Suppressor macrophage treated with lipopolysaccharide for 1 hour (primary cell): ENCODE measurements at regions not wholly inside any gene's neighbourhood (a gene's known extent, or its start where the extent isn't known, plus 50 kb on each side); places are given as distances from the start of the nearest gene placed in this dataset.

Source experiments
- DNase-seq, 3 donors: peaks; one replicate each; pipeline ENCODE4 v3.0.0-alpha.2; 2020 to 2022

DNA sequence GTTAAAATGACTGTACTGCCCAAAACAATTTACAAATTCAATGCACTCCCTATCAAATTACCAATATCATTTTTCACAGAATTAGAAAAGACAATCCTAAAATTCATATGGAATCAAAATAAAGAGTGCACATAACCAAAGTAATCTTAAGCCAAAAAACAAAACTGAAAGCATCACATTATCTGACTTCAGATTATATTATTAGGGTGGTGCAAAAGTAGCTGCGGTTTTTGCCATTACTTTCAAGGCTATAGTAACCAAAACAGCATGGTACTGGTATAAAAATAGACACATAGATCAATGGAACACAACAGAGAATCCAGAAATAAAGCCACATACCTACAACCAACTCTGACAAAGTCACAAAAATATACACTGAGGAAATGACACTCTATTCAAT is 396.6 kb downstream of the EIPR1 start:
- no peak for DNase-seq

DNA sequence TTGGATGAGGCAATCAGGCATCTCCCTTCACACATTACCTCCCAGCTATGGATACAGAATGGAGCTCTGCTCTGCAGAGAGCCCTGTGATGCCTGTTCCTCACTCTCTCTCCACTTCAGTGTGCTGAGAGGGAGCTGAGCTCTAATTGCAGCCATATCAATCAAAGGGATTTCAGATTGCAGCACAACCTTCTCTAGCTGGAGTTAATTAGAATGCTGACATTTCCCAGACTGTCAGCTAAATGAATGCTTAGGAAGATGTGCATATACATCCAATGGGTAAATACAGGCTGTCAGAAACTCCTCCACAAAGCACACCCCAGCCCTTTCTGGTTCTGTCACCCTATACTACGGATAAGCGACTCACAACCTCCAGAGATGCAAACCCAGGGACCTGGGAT is 402.6 kb downstream of the EIPR1 start:
- DNase-seq = no peak

DNA sequence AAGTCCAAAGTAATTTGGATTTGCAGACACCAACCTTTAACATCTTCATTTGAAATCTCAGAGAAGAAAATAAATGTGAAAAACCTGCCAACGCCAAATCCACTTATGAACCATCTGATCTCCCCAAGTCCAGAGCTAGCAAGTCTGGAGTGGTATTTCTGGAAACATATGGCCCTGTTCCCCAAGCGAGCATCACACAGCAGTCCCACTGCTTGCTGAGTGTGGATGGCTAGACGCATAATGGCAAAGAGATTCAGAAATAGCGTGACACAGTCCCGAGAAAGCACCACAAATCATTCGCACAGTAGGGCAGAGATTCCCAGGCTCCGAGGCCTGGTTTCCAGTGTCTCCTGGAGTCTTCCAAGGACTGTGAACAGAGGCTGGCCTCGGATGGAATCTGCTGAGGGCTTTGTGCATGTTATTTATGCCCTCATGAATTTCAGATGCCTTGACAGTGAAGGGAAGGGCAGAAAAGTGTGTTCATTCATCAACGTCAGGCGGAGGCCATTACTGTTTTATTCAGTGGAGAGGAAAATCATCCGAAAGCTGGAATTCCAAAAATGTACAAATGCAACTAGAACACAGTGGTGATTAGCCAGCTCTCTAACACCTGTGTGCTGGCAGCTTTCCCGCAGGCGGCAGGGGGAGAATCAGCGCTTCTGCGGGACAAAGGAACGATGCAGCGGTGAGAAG is 417.0 kb downstream of the EIPR1 start:
- no peak for DNase-seq

DNA sequence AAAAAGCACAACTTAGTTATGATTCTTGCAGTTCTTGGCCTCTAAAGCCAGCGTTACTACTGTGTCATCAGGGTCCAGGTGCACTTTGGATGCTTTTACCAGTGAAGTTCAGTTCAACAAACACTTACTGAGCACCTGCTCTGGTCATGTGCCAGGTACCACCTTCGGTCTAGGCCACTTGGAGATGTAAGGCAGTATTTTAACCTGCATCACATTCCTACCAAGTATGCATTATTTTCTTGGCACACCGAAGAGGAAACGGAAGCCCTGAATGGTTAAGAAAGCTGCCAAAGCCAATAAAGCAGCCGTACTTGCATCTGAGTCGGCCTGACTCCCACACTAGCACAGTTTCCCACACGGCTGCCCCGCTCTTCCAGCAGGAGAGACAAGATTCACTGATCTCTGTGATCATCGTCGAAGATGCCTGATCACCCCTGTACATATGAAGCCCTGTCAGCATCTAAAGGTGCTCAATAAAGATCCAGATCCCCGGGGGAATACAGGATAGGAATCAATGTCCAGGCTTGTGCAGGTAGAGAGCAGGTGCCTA is 427.1 kb downstream of the EIPR1 start:
- no peak for DNase-seq

DNA sequence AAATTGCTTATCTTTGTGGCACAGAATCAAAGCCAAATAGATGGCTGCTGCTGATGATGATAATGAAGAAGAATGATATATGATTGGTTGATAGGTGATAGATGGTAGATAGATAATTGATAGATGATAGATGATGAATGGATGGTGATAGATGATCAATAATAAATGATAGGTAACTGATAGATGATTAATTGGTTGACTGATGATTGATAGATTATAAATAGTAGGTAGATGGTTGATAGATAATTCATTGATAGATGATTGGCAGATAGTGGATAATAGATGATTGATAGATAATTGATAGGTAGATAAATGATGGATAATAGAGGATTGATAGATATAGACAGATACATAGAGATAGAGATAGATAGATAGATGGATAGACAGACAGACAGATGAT is 430.2 kb downstream of the EIPR1 start:
- DNase-seq = no peak

DNA sequence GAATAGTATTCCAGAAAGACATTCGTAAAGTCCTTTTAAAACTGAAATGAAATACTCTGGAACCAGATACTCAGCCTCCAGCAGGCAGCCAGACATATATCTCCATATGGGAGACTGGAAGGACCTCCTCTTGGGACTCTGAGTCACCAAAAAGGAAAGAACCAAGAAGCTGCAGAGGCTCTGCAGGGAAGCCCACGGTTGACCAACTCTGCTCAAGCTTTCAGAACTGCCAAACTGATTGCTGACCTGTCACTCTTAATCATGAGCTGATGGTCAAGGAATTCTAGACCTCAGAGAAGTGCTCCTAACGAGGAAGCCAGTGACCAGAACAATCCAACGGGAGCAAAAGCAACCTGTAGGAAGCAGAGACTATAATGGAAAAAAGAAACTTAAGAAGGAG is 434.7 kb downstream of the EIPR1 start:
- no peak for DNase-seq

DNA sequence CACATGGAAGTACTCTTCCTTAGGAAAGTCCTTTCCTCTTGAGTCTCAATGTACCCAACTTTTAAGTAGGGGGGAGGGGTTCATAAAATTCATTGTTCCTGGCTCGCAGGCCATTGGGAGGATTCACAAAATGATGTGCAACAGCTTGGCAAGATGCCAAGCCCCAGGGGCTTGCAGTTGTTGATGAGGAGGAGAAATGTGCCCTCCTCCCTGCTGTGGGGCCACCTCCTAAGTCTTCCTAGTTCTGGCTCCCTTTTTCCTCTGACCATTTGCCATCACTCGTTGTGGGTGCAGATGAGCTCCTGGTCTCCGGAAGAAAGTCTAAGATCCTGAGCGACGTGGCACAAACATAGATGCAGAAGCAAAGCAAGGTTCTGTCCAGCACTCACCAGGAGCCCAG is 435.4 kb downstream of the EIPR1 start:
- DNase-seq = no peak

DNA sequence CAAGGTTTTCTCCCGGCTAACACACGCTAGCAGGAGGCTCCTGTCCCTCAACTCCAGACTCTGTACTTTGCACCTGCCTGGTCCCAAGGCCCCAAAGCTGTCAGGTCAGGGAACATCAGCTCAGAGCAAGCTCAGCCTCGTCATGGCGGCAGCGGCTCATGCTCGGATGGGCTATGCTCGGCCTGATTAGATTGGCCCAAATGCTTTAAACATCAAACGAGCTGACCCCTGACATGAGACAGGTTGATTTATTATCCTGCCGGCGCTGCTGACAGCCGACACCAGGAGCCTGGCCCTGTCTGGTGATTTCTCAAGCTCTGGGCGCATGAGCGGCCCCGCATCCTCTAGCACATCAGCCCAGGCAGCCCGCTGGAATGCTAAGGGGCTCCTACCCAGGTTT is 436.4 kb downstream of the EIPR1 start:
- DNase-seq = no peak

DNA sequence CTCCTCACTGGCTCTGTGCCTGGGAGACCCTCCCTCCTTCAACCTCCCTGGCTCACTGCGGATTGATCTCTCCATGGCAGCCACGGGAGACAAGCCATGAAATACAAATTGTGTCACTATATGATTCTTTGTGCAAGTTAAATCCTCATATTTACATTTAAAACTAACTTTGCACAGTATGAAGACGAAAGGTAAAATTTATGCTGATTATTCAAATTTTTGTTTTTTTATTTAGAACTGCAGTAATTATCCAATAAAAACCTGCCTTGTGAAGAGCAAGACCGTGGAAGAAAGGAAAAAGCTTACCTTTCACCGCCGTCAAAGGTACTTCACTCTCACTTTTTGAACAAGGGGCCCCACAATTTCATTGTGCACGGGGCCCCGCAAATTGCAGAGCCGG is 436.9 kb downstream of the EIPR1 start:
- DNase-seq = no peak

DNA sequence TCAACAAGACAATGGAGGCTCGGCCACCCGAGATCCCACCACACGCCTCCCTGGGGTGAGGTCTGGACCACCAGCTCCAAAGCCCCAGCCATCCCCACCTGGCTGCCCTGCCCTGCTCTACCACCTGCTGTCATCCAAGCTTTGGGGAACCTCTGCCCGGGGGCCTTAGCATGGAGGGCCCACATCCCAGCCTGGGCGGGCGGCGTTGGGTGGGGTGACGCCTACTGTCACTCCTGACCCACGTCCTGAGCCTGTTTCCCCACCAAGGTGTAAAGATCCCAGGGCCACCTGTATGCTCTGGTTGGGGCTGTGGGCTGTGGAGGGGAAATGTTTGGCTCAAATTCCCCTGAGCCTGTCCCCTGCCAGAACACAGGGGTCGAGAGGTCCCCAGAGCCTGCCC is 437.6 kb downstream of the EIPR1 start:
- DNase-seq = no peak

DNA sequence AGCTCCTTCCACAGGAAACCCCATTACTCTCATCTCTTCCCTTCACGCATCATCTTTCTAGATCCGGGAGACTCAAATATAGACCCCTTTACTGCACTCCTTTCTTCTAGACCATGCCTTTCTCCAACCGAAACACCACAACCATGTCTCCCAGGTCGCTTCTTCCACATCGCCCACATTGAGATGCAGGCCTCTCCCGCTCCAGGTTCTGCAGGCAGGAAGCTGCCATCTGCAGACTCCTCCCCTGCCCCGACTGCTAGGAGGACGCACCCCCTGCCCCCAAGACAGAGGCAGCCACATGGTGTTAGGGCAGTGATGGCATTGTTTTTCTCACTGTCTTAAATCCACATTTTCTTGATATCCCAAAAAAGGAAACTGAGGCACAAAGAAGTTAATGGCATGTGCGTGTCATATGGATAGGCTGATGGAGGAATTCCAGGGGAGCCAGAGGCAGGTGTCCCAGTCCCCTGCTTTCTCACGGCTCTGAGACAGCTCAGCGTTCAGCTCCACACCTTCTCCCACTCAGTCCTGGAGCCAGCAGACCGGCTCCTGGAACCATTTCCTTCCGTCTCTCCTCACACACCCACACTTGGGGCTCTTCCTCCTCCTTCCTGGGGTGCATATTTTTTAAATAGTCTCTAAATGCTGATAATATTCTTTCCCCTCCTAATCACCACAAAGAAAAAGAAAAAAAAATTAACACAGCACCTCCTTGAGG is 438.4 kb downstream of the EIPR1 start:
- no peak for DNase-seq

DNA sequence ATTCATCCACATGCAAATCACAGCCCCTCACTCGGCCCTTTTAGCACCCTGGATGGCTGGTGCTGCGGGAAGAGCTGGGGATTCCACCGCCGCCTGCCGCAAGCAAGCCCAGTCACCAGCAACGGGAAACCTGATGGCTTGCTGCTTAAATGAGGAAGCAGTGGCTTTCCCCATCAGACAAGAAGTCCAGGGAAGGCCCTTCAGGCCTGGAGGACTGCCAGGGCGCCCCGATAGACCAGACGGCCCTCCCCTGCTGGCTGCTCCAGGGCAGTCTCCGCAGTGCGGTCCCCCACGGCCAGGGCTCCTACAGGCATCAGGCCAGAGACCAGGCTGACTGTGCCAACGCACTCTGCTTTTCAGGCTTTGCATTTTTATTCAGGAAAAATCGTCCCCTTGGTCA is 439.1 kb downstream of the EIPR1 start:
- DNase-seq = peak in 1 of 3 donors; percentile 19

DNA sequence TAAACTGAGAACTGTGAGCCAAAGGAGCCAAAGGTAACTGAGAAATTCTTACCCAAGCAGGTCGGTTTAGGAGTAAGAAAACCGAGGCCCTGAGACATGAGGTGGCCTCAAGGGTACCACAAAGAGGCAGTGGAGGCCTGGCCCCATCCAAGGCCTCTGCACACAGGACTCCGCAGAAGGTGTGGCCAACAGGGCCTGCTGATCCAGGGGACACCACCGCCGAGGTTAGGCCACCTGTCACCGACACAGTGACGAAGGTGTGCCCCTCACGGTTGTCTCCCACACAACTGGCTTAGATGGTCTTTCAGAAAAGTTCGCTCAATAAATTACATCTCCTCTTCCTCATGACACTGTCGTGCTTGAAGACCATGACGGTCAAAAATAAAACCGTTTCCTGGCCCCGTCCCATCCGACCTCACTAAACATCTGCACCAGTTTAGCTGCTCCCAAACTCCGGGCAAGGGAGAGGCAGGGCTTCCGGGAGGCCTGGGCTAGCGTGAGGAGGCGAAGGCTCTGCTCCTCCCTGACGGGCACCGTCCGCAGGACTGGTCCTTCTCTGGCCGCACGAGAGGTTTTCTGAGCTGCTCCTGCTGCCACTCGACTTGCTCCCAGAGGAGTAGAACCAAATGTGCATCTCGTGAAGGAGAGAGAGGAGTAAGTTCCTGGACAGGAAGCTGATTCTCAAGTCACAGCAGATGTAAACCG is 442.0 kb downstream of the EIPR1 start:
- DNase-seq = no peak

DNA sequence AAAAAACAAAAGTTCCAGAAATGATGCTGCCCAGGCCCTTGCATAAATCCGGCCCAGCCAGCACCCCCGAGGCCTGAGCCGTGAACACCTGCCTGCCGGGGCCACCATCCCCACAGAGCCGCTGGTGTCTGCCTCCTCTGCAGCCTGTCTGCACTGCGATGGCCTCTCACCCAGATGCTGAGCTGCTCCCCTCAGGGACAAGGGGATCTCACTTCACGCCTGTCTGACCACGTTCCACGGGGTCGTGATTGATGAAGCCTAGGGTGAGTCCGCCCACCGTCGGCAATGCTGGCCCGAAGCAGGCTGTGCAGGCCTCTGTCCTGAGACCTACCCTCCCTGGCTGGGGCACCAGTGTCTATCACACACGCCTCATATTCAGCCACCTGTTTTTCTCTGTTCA is 444.2 kb downstream of the EIPR1 start:
- DNase-seq = no peak

DNA sequence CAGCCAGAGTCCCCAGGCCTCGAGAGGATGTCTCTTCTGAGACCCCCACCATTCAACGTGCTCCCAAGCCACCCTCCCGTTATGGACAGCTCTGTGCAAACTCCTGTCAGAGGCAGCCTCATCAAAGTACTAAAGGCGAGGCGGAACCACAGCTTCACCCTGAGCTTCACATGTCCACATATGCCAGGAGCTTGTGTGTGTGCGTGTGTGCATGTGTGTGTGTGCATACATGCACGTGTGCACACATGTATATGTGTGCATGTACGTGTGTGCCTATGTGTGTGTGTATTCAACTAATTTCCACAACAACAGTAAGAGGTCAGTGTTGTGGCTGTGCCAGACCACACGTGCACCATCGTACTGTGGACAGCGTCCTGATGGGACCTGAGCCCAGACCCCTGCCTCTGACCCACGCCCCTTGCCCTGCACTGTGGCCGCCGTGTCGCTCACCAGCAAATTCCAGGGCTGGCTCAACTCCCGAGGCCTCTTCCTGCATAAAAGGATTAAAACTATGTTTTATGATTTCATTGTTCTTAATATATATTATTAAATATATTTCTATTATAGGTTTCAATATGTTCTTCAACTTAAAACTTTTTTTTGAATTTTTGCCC is 444.8 kb downstream of the EIPR1 start:
- DNase-seq = no peak

DNA sequence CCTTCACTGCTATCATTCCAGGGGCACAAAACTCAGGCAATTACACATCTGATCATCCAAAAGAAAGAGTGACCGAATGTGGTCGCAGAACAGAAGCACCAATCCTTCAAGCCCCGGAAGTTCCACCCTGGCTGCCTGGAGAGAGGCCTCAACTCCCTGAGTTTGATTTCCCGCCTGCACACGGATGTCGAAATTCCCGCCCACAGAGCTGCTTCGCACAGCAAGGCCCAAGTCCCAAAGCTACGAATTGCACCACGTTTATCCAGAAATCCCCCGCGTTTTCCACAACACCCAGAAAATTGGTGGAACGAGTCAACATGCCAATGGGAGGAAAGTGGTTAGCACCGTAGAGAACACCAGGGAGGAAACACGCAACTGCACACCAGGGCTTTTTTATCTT is 445.4 kb downstream of the EIPR1 start:
- no peak for DNase-seq

DNA sequence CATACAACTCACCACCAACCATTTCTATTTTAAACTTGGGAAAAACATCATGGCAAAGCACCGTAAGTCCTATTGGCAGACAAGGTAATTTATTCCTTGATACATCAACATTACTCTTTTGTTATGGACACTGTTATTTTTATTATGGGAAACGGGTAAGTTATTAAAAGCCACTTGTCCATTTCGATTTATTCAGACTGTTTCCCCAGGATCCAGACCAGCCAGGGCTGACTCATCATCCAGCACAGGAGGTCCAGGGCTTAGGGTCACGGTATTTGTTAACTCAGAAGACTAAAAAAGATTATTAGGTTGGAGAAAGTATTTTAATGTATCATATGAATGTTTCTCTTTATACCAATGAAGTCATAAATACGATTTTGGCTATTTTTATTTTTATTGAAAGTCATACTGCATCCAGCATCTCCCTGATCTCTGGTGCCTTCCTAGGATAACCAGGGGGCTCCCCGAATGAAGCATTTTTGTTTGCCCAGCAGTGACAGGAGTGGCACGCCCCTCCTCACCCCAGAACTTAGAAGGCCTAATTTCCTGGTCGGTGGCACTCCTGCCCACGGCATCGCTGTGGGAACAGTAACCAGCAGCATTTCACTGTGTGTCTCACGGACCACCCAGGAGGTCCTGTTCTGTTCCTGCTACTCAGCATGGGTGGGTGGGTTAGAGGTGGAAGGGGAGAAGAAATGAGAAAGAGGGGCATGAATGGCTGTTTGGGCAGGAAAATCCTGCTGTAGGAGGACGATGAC is 446.1 kb downstream of the EIPR1 start:
- no peak for DNase-seq

DNA sequence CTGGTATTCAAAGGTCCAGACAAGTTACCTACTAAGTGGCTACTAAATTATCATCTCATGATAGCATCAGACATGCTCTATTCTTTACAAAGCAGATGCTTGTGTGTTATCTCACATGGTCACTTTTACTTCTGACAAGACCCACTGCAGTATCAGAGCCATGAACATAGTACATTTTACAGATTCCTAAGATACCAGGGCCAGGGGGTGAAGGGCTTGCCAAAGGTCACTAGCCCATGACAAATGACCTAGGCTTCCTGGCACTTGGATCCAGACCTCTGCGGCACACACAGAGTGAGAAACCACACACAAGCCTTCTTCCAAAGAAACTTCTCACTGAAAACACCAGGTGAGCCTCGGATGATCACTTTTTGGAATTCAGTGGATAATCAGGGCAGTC is 446.8 kb downstream of the EIPR1 start:
- DNase-seq = no peak

DNA sequence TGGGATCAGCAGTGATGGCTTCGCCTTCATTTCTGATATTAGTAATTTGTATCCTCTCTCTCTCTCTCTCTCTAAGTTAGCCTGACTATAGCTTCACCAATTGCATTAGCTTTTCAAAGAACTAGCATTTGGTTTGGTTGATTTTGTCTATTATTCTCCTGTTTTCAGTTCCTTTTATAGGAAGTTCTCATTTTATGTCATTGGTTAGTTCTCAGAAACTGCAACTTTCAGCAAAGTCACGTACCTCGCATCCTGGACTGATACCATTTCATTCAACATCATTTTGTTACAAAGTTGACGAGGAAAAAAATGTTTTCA is 450.8 kb downstream of the EIPR1 start:
- DNase-seq = no peak

DNA sequence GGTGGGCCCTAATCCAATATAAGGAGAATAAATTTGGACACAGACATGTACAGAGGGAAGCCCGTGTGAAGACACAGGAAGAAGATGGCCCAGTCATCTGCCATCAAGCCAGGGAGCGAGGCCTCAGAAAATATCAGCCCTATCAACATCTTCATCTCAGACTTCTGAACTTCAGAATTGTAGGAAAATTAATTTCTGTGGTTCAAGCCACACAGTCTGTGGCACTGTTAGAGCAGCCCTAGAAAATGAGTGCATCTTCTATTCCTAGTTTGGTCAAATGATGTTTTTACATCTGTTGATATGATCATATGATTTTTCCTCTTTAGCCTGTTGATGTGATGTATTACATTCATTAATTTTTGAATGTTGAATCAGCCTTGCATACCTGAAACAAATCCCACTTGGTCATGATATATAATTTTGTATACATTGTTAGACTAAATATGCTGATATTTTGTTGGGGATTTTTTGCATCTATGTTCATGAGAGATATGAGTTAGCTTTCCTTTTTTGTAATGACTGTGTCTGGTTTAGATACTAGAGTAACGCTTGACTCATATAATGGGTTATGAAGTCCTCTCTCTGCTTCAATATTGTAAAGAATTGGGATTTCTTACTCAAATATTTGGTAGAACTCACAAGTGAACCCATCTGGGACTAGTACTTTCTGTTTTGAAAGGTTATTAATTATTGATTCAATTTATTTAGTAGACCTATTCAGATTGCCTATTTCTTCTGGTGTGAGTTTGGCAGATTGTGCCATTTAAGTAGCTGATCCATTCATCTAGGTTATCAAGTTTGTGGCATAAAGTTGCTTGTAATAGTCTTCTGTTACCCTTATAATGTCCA is 451.4 kb downstream of the EIPR1 start:
- DNase-seq = no peak

DNA sequence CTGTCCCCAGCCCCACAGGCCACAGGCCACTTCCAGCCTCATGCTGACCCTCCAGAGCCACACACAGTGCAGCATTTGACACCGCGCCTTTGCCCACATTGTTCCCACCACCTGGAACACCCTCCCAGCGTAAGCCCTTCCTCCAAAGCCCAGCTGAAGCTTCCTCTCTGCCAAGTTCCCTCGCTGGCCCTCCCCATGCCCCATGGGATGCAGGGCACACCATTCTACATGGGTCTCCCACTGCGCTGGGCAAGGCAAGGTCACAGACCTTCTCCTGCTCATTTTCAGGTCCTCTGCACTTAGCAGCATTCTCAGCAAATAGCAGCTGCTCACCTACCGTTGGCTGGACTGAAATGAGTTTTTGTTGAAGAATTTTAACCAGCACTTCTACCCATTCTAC is 455.5 kb downstream of the EIPR1 start:
- DNase-seq = no peak
